HG03039 (cell line): ENCODE measurements at regions not wholly inside any gene's neighbourhood (a gene's known extent, or its start where the extent isn't known, plus 50 kb on each side); places are given as distances from the start of the nearest gene placed in this dataset.
A peak's percentile ranks its signal among the peaks of the same experiment; 100 is the strongest.
"Not testable (repeated sequence)": the region's sequence is repeated elsewhere in the genome, so short reads cannot be mapped to it uniquely, and the experiment has no call there.

Experiments
- ATAC-seq: cut with Tn5 transposase; IDR thresholded peaks from one replicate; pipeline ENCODE4 v1.9.1; 2021; ENCODE audit warnings: mild to moderate bottlenecking, moderate library complexity; ENCODE audit not compliant: unreplicated experiment

DNA sequence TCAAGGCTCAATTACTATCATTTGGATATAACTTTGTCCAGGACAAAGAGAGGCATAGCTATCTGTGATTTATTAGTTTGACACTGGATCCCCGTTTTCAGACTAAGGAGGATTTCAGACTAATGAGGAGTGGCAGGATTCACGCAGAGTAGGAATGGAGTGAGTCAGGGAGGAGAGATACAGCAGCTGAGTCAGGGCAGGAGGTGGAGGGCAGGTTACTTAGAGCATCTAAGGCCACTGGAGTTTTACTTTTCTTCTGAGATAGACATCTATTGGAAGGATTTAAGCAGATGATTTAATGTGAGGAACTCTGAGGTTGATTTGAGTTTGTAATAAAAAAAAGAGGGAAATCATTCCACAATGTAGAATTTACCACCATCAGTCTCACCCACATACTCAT is 110.6 kb downstream of the RPIA start:
- ATAC-seq = not testable (repeated sequence)

DNA sequence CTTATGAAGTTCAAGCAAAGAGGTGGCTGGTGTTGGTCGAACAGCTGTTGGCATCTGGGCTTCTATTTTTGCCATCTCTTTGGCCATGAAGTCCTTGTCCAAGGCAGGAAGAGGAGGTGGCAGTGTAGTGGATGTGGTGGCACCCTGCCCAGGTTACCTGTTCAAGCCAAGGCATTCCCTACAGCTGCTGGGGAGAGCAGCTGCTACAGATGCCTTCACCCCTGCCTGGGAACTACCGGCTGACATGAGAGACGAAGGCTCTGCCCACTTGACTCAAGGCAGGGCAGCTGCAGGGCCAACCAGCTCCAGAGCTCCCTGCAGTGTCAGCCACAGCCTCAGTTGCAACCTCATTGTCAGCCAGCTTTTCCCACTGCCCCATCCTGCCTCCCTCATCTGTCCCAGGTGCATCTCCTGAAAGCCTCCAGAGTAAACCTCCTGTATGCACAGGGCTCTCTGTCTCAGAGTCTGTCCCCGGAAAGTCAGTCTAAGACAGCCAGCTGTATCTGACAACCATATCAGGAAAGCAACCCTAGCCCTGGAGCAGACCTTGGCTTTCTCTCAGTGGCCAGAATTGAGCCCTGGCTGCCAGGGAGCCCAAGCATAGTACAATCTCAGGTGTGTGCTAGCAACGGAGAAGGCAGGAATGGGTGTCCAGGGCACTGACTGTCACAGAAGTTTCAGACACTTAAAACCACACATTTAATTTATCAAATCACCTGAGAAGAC is 115.9 kb downstream of the RPIA start:
- ATAC-seq = no peak

DNA sequence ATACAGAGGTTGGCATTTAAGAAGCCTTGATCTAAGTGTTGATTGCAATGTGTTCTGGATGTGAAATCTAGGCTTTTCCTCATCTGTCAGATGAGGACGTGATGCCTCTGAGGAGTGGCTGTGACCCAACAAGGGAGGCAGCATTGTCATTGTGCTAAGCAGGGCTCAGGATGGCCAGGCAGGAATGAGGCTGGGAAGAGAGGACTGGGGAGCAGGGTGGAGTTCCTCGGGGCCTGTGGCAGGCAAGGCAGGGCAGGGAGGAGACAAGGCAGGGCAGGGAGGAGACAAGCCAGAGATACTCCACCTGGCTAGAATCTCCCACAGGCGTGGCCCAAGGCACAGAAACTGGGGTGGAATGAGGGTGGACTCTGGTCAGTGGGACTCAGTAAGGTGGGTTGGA is 116.6 kb downstream of the RPIA start:
- ATAC-seq = no peak

DNA sequence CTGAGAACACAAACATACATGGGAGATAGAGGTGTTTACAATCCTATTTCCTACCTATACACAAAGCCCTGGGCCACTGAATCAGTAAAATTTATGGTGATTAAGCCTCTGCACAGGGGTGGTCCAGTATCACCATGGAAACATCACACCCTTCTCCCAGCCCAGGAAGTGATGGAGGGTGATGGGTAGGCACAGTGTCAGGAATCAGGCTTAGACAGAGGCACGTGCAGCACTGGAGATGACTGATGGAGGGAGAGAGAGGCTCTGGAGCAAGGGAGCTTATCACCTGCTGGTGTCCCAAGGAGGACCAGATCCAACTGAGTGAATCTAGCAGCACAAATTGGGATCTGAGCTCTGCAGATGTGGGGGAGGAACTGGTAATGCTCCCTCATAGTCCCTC is 117.2 kb downstream of the RPIA start:
- ATAC-seq = no peak

DNA sequence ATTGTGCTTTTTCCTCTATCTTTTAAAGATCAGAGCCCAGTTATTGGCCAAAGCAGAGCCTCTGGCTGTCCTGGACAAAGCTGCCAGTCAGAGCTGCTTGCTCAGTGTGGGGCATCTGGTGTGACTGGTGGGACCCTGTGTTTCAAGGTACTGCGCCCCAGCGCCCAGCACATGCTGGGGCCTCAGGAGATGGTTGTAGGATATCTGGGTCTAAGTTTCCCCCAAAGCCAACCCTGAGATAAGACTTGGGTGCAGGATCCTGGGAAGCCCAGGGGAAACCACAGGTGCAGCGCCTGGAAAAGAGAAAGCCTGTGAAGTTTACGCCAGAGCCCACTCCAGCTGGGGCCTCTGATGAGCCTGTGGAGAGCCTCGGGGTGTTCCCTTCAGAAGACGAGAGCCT is 117.7 kb downstream of the RPIA start:
- no peak for ATAC-seq

DNA sequence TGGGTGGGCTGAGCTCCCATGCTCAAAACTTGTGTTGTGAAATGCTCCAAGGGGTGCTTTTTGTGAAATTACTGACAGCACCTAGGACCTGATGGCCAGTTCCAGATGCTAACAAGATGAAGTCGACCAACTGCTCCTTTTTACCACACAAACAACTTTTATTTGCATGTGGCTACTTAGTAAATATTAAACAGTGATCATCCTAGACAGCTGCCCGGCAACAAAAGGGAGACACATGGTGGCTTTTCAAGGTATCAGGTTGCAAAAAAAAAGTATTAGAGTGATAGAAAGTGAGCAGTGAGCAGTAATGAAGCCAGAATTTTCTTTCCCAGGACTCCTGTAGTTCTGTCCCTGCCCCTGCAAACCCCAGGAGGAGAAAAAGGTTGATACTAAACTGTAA is 118.5 kb downstream of the RPIA start:
- no peak for ATAC-seq

DNA sequence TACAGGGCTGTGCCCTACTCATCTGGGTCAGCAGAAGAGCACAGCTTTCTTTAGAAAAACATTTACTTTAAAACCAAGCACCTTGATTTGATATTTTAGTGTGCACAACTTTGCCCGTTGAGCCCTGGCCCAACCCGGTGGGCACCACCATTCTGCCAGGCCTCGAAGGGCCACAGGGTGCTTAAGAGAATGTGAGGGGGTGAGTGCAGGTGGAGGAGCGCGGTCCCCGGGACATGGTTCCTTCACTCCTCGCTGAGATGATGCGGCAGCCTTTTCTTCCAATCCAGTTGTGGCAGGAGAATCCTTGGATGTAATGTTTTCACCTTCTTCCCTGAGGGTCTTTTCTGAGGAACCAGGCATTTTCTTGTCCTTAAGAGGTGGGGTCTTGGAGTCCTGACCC is 119.0 kb downstream of the RPIA start:
- no peak for ATAC-seq

DNA sequence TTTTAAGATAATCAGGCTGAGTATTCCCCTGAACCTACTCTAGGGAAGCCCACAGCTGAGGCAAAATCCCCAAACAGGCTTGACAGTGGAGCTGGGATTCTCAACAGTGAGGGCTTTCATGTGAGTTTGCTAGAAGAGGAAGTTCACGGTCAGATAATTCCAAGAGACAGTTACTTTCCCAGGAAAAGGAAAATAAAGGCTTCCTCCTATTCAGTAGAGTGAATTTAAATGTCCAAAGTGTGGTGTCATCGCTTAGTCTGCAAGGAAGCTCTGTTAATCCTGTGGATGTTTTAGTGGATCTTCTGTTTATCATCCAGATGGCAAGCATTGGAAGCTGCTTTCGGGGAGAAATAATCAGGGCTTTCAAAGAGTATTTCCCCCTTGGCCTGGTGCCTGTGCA is 119.8 kb downstream of the RPIA start:
- ATAC-seq = no peak

DNA sequence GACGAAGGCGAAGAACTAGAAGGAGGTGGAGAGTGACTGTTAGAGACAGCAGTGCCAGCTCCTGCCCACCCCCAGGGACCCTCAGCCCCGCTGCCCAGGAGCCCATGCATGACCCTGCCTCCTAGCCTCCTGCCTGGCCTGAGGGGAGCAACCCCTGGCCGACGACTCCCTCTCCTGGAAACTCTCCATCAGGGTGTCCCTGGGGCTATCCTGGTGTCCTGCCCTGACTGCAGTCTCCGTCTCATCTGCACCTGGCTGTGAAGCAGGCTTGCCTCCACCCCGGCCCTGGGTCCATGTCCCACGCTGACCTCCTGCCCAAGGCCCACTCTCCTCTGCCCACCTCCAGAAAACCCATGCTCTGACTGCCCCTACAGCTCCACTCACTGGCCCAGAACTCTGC is 120.2 kb downstream of the RPIA start:
- ATAC-seq = no peak

DNA sequence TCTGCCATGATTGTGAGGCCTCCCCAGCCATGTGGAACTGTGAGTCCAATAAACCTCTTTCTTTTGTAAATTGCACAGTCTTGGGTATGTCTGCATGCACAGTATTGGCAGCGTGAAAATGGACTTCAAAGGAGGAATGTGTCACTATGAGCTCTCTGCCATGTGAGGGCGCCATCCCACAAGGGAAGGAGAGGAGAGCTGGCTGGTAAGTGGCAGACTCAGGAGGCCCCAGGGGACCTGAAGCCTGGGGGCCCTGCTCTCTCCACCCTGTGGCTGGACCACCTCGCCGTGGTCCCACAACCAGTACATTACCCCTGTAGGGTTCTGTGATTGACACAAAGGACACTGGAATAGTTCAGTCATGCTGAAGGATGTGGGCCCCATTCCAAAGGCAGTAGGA is 122.1 kb downstream of the RPIA start:
- ATAC-seq = no peak

DNA sequence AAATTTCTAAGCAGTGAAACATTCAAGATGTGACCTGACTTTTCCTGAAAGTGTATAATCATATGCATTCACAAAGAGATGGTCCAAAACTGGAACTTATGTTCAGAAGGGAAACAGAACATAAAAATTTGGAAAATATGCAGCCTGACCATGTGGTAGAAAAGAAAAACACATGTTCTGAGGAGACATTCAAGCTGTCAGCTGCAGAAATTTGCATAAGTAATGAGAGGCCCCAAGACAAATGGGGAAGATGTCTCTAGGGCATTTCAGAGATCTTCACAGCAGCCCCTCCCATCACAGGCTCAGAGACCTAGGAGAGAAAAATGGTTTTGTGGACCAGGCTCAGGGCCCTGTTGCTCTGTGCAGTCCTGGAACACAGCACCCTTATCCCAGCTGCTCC is 123.8 kb downstream of the RPIA start:
- ATAC-seq = no peak

DNA sequence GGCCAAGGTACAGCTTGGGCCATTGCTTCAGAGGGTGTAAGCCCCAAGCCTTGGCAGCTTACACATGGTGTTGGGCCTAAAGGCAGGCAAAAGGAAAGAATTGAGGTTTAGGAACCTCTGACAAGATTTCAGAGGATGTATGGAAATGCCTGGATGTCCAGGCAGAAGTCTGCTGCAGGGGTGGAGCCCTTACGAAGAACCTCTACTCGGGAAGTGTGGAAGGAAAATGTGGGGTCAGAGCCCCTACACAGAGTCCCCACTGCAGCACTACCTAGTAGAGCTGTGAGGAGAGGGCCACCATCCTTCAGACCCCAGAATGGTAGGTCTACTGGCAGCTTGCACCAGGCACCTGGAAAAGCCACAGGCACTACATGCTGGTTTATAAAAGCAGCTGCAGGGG is 124.2 kb downstream of the RPIA start:
- no peak for ATAC-seq

DNA sequence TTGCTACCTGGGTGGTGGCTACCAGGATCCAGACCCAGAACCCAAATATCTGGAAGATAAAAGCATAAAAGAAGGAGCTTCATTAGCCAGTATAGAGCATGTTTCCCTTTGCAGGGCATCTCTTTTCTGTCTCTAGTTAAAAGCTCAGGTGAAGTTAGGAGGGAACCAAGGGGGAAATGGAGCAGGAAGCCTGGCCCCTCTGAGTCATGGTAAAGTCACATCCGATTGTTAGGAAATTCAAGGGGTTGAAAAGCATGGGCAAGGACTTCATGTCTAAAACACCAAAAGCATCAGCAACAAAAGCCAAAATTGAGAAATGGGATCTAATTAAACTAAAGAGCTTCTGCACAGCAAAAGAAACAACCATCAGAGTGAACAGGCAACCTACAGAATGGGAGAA is 126.9 kb downstream of the RPIA start:
- no peak for ATAC-seq

DNA sequence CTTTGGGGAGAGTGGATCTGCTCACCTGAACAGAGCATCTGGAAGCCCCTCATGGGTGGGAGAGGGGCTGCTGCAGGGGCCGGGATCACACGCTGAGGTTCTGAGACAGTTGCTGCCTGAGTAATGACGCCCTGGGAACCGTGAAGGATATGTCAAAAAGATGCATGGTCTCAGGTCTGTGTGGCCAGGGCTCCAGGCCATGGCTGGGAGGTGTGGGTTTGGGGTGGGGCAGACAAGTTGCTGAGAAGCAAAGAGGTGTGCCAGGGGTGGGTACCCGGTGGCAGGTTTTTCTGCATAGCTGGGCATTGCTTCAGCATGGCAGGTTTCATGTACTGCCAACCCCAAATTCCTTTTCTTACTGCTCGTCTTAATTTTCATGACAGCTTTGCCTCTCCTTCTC is 133.5 kb downstream of the RPIA start:
- ATAC-seq = no peak

DNA sequence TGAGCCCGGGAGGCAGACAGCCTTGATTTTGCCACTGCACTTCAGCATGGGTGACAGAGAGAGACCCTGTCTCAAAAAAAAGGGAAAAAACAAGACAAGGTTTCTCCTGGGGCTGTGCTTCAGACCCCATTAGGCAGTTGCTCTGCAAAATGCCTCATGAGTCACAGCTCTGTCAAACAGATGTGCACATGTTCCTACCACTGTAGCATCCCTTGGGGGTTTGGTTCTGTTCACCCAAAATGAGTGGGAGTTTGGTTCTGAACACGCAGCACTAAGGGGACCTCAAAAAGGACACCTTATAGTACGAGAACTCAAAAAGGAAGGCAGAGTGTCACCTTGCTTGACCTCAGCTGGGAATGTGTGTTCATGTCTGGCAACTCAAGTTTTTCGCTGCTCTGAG is 134.9 kb downstream of the RPIA start:
- no peak for ATAC-seq

DNA sequence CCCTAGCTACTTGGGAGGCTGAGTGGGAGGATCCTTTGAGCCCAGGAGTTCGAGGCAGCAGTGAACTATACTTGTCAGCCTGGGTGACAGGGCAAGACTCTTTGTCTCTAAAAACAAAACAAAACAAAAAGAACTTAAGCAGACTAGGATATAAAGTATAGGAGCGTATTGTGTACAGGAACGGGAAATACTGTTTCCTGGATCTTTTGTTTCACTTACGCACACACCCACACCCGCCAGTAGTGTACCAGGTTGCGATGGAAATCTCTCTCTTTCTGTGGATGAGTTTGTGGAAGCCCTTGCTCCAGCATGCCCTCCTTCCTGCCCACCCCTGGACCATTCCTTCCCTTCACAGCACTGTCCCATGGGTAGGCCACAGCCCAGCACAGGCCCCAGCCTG is 136.3 kb downstream of the RPIA start:
- no peak for ATAC-seq

DNA sequence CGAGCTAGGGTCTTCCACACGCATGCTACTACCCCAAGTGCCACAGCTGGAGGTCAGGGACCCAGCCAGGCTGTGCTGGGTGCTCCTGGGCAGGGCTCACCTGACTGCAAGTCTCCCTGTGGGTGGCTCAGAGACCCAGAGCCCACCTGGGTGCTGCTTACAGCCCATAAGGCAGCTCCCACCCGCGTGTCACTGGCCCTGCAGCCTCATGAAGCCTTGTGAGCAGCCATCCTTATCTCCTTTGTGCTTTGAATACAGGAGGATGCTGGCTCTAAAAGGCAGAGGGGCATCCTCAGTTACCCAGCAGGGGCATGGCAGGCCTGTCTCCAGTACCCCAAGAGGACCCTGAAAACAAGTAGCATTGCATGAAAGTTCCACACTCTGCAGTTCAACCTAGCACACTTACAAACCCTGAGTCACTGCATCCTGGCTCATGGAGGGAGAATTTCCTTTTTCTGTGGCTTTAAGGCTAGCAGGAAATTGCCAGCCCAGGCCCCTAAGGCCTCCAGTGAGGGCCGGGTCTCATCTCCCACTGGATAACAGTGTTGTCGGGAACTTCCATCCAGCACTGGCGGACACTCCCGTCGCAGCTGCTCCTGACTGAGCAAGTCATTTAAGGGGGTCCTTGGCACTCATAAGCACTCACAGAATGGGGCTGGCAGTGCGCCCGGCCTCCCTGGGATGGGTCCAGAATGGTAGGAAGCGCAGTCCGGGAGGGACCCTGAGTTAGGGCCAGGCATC is 137.1 kb downstream of the RPIA start:
- ATAC-seq = no peak

DNA sequence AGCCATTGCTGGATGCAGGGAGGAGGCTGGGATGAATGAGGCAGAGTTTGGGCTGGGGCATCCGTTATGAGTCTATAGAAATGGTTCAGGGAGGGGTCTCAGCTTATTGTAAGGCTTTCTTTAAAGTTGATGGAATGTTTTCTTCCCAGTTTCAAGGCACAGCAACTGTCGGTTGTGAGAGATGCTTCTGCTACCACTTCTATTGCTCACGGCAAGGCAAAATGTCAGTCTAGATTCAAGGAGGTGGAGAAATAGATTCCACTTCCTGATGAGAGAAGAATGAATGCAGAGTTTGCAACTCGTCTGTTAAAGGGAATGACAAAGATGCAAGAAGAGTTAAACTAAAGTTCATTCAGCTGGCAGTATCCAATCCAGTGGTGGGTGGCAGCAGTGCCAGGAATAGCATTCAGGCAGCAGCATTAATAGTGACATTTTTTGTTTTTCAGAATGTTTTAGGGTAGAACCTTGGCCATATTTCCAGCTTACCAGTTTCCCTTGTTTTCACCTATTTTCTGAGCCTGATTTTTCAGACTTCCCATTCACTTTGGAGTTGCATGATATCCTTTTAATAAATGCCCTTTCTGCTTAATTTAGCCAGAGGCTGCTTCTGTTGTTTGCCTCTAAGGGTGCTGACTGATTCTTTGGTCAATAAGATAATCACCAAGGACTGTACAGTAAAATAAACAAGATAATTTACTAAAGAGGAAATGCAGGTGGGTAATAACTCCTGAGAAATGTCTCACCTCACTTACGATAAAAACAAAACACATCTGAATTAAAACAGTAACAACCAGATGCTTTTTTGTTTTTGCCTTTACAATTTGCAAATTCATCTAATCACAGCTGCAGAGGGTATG is 138.4 kb downstream of the RPIA start:
- ATAC-seq = no peak

DNA sequence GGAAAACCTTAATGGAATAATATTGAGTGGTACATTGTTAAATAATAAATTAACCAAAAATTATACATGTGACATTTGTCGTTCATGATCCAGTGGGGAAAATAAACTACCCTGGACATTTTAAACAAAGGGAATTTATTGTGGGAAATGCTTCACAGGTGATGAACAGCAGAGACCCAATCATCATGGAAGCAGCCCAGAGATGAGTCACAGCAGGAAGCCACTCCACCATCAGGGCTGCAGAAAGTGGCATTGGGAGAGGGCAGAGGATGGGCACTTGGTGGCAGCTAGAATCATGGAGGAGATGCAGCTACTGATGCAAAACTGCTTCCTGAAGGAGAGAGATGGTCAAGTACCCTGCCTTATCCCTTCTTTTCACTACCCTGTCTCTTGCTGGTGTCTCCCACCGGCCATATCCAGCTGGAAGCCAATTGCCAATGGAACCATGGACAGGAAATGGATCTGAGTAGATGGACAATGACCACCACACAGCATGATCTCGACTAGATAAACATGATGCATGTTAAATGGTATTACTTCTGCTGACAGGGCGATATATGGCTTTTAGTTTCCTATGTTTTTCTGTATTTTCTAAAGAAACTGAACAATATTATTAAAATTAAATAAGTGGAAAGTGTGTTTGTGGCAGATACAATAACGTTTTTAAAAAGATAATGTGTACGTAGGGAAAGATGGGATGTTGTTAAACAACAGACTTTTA is 139.8 kb downstream of the RPIA start:
- ATAC-seq = no peak

DNA sequence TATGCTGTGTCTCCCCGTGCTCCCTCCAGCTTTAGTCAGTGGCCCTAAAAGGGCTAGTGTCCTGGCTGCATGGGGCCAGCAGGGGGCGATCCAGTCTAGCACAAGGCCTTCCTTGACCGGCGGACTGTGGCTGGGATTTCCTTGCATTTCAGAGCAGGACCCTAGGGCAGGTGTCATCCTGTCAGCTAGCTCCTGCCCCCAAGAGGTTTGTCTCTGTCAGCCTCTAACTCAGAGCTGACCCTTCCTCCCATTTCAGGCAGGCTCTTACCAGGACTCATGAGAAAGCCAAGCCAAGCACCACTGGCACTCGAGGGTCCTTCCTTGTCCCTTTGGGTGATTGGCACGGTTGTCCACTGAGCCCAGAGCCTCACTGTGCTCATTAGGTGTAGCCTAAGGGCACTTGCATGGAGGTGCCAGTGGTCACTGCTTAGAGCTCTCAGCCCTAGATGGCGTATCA is 140.3 kb downstream of the RPIA start:
- ATAC-seq = peak; percentile 70
